Panc1 (cell line): ENCODE measurements at regions not wholly inside any gene's neighbourhood (a gene's known extent, or its start where the extent isn't known, plus 50 kb on each side); places are given as distances from the start of the nearest gene placed in this dataset.
"Not testable (repeated sequence)": the region's sequence is repeated elsewhere in the genome, so short reads cannot be mapped to it uniquely, and the experiment has no call there.

Experiments used
- ATAC-seq: fragments of 200-7000 bp; cut with Tn5 transposase; 2 replicates; pipeline ENCODE4 v1.9.1; 2020; ENCODE audit warnings: mild to moderate bottlenecking, moderate library complexity
- BruUV-seq: library from RNA; stranded (reverse); fragments of 400-500 nt; replicated peaks from 2 replicates; lab custom pipeline; 2021; lab: Mats Ljungman, UMichigan
- CTCF ChIA-PET: fragments of 300-600 bp; sonication (Branson Sonifier 250); formaldehyde crosslinking; loops from one replicate; lab custom pipeline; 2022; ENCODE audit warnings: antibody characterized with exemption; lab: Charles Lee
- POLR2A ChIA-PET: fragments of 300-600 bp; sonication (Branson Sonifier 250); formaldehyde crosslinking; loops from one replicate; lab custom pipeline; 2022; ENCODE audit warnings: antibody characterized with exemption; lab: Charles Lee
- DNase-seq: peaks from one replicate; pipeline ENCODE4 v3.0.0-alpha.2; 2010; ENCODE audit warnings: low read depth, low spot score
- H3K27ac ChIP-seq: 2 replicates; pipeline ENCODE4 v1.5.1; 2011; ENCODE audit warnings: mild to moderate bottlenecking, low read length, inconsistent platforms
- H3K27me3 ChIP-seq: fragments of 200-500 bp; sonication (Bioruptor generic); 2 replicates; pipeline ENCODE4 v1.6.0; 2014; ENCODE audit warnings: low read length, inconsistent platforms; ENCODE audit not compliant: control insufficient read depth, insufficient read depth
- H3K36me3 ChIP-seq: fragments of 200-500 bp; sonication (Bioruptor generic); 2 replicates; pipeline ENCODE4 v1.5.1; 2014; ENCODE audit warnings: inconsistent platforms, mild to moderate bottlenecking, low read length, moderate library complexity; ENCODE audit not compliant: control insufficient read depth, insufficient read depth
- H3K4me1 ChIP-seq: 2 replicates; pipeline ENCODE4 v1.5.1; 2011; ENCODE audit warnings: inconsistent platforms, mild to moderate bottlenecking, low read length, moderate library complexity; ENCODE audit not compliant: control insufficient read depth, insufficient read depth
- H3K4me3 ChIP-seq, 2 experiments: 2 replicates each; pipeline ENCODE4 v1.5.1; 2011 to 2012; ENCODE audit warnings: low read depth in 2 of 2, low read length in 2 of 2, mild to moderate bottlenecking in 2 of 2, inconsistent platforms in 1 of 2, moderate library complexity in 1 of 2
- H3K9me3 ChIP-seq: fragments of 200-500 bp; sonication (Bioruptor generic); 2 replicates; pipeline ENCODE4 v1.5.1; 2014; ENCODE audit warnings: low read depth, mild to moderate bottlenecking, inconsistent platforms, low read length, moderate library complexity; ENCODE audit not compliant: control insufficient read depth, insufficient read depth
- POLR2AphosphoS5 ChIP-seq: IDR thresholded peaks from 2 replicates; pipeline ENCODE4 v1.6.1; 2012; ENCODE audit warnings: mild to moderate bottlenecking, low read depth, low read length, moderate library complexity
- in situ Hi-C: cut with HindIII; loops from 2 replicates; pipeline ENCODE4 v1.10.0; 2016; ENCODE audit warnings: low sequenced_read_pairs, low pct_unique_long_range_greater_than_20kb
- intact Hi-C: fragments of 100-400 bp; cut with micrococcal nuclease; formaldehyde crosslinking; loops from one replicate; pipeline ENCODE4 v1.10.0; 2022; ENCODE audit not compliant: unreplicated experiment
- TF ChIP-seq, protein P1 (sequence below), 2 experiments: IDR thresholded peaks; 2 replicates each; pipeline ENCODE4 v1.6.1; 2011 to 2012; ENCODE audit warnings: low read depth in 2 of 2, control low read depth in 1 of 2, low read length in 1 of 2, mild to moderate bottlenecking in 1 of 2, moderate library complexity in 1 of 2; ENCODE audit not compliant: insufficient read depth in 1 of 2

DNA sequence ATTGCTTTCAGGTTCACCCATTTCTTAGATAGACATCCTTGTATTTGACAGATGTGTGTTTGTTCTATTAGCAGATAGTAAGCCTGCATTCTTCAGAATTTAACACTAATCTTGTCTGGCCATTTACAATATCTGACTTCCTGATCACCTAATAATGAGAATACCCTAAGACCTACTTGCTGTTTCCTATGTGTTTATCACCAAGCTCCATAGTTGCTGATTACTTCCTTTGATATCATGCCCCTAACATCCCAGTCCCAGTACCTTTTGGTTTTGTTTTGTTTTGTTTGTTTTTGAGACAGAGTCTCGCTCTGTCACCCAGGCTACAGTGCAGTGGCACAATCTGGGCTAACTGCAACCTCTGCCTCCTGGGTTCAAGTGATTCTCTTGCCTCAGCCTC, 143.6 kb upstream of the DST start:
- in situ Hi-C loops (no loop called here), intact Hi-C loops (no loop called here)
- H3K4me1 ChIP-seq: peaks cover 15% of the 10 kb centered on the region
- no peak overlapping the region for H3K27ac ChIP-seq
- H3K4me3 ChIP-seq: no peak overlapping the region
- ATAC-seq (no peak), DNase-seq (no peak)
- no peak for TF ChIP-seq POLR2AphosphoS5
- TF ChIP-seq, protein P1, sequence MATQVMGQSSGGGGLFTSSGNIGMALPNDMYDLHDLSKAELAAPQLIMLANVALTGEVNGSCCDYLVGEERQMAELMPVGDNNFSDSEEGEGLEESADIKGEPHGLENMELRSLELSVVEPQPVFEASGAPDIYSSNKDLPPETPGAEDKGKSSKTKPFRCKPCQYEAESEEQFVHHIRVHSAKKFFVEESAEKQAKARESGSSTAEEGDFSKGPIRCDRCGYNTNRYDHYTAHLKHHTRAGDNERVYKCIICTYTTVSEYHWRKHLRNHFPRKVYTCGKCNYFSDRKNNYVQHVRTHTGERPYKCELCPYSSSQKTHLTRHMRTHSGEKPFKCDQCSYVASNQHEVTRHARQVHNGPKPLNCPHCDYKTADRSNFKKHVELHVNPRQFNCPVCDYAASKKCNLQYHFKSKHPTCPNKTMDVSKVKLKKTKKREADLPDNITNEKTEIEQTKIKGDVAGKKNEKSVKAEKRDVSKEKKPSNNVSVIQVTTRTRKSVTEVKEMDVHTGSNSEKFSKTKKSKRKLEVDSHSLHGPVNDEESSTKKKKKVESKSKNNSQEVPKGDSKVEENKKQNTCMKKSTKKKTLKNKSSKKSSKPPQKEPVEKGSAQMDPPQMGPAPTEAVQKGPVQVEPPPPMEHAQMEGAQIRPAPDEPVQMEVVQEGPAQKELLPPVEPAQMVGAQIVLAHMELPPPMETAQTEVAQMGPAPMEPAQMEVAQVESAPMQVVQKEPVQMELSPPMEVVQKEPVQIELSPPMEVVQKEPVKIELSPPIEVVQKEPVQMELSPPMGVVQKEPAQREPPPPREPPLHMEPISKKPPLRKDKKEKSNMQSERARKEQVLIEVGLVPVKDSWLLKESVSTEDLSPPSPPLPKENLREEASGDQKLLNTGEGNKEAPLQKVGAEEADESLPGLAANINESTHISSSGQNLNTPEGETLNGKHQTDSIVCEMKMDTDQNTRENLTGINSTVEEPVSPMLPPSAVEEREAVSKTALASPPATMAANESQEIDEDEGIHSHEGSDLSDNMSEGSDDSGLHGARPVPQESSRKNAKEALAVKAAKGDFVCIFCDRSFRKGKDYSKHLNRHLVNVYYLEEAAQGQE (IDR thresholded peaks at IDR 0.05; ENCODE audit: insufficient read depth in 1 of 2, low read depth in 2 of 2, low read length in 1 of 2): no peak
- CTCF ChIA-PET: no interaction called here
- no peaks in the 10 kb centered on the region for H3K9me3 ChIP-seq
- H3K27me3 ChIP-seq: no peaks in the 10 kb centered on the region
- no TSS peak for BruUV-seq
- no peaks in the 10 kb centered on the region for H3K36me3 ChIP-seq
- POLR2A ChIA-PET: interaction anchor here (0.6 kb wide), 1 partner anchor 34 kb away, joined by 3 read pairs; no protein-coding TSS in a partner anchor

DNA sequence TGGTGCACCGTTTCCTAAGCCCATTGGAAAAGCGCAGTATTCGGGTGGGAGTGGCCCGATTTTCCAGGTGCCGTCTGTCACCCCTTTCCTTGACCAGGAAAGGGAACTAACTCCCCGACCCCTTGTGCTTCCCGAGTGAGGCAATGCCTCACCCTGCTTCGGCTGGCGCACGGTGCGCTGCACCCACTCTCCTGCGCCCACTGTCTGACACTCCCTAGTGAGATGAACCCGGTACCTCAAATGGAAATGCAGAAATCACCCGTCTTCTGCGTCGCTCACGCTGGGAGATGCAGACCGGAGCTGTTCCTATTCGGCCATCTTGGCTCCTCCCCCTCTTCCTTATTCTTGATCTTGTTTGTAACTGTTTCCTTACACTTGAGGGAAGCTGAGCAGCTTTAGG, 142.8 kb upstream of the DST start:
- H3K9me3 ChIP-seq, H3K36me3 ChIP-seq, in situ Hi-C loops, H3K27ac ChIP-seq, H3K4me3 ChIP-seq, DNase-seq, H3K27me3 ChIP-seq, ATAC-seq, POLR2A ChIA-PET, BruUV-seq, intact Hi-C loops, CTCF ChIA-PET: not testable (repeated sequence)
- peaks cover 12% of the 10 kb centered on the region for H3K4me1 ChIP-seq

DNA sequence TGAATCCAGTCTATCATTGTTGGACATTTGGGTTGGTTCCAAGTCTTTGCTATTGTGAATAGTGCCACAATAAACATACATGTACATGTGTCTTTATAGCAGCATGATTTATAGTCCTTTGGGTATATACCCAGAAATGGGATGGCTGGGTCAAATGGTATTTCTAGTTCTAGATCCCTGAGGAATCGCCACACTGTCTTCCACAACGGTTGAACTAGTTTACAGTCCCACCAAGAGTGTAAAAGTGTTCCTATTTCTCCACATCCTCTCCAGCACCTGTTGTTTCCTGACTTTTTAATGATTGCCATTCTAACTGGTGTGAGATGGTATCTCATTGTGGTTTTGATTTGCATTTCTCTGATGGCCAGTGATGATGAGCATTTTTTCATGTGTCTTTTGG, 137.4 kb upstream of the DST start:
- BruUV-seq, DNase-seq, H3K27ac ChIP-seq, intact Hi-C loops, H3K9me3 ChIP-seq, H3K36me3 ChIP-seq, ATAC-seq, POLR2A ChIA-PET, H3K27me3 ChIP-seq, in situ Hi-C loops, H3K4me1 ChIP-seq, CTCF ChIA-PET, H3K4me3 ChIP-seq: not testable (repeated sequence)

DNA sequence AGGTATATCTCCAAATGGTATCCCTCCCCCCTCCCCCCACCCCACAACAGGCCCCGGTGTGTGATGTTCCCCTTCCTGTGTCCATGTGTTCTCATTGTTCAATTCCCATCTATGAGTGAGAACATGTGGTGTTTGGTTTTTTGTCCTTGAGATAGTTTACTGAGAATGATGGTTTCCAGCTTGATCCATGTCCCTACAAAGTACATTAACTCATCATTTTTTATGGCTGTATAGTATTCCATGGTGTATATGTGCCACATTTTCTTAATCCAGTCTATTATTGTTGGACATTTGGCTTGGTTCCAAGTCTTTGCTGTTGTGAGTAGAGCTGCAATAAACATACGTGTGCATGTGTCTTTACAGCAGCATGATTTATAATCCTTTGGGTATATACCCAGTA, 135.8 kb upstream of the DST start:
- H3K36me3 ChIP-seq, H3K4me3 ChIP-seq, H3K4me1 ChIP-seq, POLR2A ChIA-PET, H3K9me3 ChIP-seq, in situ Hi-C loops, CTCF ChIA-PET, BruUV-seq, H3K27ac ChIP-seq, H3K27me3 ChIP-seq, DNase-seq, ATAC-seq, intact Hi-C loops: not testable (repeated sequence)
